Cardiac muscle cell (in vitro differentiated cells and primary cell): ENCODE measurements at regions not wholly inside any gene's neighbourhood (a gene's known extent, or its start where the extent isn't known, plus 50 kb on each side); places are given as distances from the start of the nearest gene placed in this dataset.

Experiments
- DNase-seq, 2 donors: peaks; one replicate each; pipeline versions ENCODE4 v3.0.0 to v3.0.0-alpha.2; 2010 to 2017; ENCODE audit warnings: low read depth in 1 of 2, low spot score in 1 of 2
- H3K27ac ChIP-seq: fragments of 200-600 bp; sonication (generic); 2 replicates; pipeline ENCODE4 v1.5.1; 2016
- H3K27me3 ChIP-seq: fragments of 200-600 bp; sonication (generic); 2 replicates; pipeline ENCODE4 v1.6.0; 2016; ENCODE audit warnings: control low read depth
- H3K36me3 ChIP-seq: fragments of 200-600 bp; sonication (generic); 2 replicates; pipeline ENCODE4 v1.5.1; 2016; ENCODE audit warnings: control low read depth
- H3K4me1 ChIP-seq: fragments of 200-600 bp; sonication (generic); 2 replicates; pipeline ENCODE4 v1.8.1; 2017; ENCODE audit warnings: low read depth, mild to moderate bottlenecking, mixed run types
- H3K4me3 ChIP-seq: fragments of 200-600 bp; sonication (generic); 2 replicates; pipeline ENCODE4 v1.5.1; 2016; ENCODE audit warnings: mild to moderate bottlenecking
- H3K9me3 ChIP-seq: fragments of 200-600 bp; sonication (generic); 2 replicates; pipeline ENCODE4 v1.5.1; 2017; ENCODE audit warnings: low read depth, mild to moderate bottlenecking, control low read depth
- TF ChIP-seq, protein P1 (sequence below): IDR thresholded peaks from 2 replicates; pipeline ENCODE4 v1.5.1; 2012; ENCODE audit warnings: low read depth, mild to moderate bottlenecking, low read length

DNA sequence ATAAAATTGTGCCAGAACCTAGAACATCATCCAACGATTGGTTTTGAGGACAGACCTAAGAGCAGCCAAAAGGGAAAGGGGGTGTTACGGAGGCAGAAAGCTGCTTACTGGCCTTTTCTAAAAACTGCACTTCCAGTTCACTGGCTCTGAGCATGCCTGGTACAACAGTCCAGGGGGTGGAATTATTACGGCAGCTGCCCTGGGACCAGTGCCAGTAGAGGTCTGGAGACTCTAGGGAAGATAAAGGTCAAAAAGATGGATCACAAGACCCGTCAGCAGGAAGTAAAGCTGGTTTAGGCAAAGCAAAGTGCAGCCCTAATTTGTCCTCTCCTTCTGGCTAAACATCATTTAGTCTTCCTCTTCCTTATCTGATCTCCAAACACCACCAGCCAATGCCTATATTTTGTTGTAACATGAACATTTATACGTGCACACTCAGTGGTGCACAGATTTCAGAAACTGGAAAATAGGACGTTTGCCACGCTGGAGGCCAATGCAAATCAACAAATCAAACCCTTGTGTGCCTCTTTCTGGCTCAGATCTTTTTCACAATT lies 216.4 kb upstream of the DPP6 start:
- no peaks in the 10 kb centered on the region for H3K27me3 ChIP-seq
- H3K9me3 ChIP-seq, result no peaks in the 10 kb centered on the region
- H3K4me3 ChIP-seq, result no peak overlapping the region
- H3K36me3 ChIP-seq, result no peaks in the 10 kb centered on the region
- TF ChIP-seq, protein P1, sequence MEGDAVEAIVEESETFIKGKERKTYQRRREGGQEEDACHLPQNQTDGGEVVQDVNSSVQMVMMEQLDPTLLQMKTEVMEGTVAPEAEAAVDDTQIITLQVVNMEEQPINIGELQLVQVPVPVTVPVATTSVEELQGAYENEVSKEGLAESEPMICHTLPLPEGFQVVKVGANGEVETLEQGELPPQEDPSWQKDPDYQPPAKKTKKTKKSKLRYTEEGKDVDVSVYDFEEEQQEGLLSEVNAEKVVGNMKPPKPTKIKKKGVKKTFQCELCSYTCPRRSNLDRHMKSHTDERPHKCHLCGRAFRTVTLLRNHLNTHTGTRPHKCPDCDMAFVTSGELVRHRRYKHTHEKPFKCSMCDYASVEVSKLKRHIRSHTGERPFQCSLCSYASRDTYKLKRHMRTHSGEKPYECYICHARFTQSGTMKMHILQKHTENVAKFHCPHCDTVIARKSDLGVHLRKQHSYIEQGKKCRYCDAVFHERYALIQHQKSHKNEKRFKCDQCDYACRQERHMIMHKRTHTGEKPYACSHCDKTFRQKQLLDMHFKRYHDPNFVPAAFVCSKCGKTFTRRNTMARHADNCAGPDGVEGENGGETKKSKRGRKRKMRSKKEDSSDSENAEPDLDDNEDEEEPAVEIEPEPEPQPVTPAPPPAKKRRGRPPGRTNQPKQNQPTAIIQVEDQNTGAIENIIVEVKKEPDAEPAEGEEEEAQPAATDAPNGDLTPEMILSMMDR, result no peak
- no peaks in the 10 kb centered on the region for H3K4me1 ChIP-seq
- H3K27ac ChIP-seq, result no peak overlapping the region
- DNase-seq, result no peak

DNA sequence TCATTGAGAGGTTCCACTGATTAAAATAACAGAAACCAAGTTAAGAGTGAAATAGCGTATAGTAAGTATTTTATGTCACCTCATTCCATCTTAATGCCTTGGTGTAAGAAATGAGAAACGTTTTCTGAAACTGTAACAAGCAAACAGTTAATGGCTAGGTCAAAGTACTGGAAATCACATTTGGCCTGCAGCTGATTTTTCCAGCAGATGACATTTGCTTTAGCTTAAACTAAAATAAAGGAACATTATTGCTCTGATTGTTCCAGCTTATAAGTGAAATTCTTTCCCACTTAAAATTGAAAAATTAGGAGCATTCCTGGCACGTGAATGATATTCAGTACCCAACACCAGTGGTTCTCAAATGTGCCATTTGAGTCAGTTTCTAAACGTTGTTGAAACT lies 213.6 kb upstream of the DPP6 start:
- Histone ChIP-seq H3K27ac (no peak overlapping the region), H3K4me3 (no peak overlapping the region), H3K27me3 (no peaks in the 10 kb centered on the region), H3K9me3 (no peaks in the 10 kb centered on the region), H3K4me1 (no peaks in the 10 kb centered on the region), H3K36me3 (no peaks in the 10 kb centered on the region)
- DNase-seq, result no peak
- TF ChIP-seq, protein P1, result no peak

DNA sequence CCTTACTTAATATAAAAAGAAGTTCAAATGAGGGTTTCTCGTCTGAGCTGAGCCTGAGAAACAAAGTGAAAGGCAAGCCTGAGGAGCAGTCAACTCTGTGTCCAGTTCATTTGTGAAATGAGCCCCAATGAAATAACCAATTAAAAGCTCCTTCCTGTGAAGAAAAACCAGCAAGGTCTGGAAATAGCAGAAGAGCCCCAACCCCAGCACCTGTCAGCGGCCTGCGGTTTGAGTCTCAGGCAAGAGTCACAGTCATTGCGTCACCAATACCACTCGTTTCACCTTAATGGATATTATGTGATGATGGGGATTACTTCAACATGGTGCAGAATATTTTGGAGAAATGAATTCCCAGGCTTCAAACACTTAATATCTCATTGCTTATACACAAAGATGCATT lies 211.3 kb upstream of the DPP6 start:
- H3K27me3 ChIP-seq, result no peaks in the 10 kb centered on the region
- no peaks in the 10 kb centered on the region for H3K36me3 ChIP-seq
- TF ChIP-seq, protein P1, result no peak
- no peak overlapping the region for H3K27ac ChIP-seq
- H3K4me3 ChIP-seq, result no peak overlapping the region
- H3K4me1 ChIP-seq, result no peaks in the 10 kb centered on the region
- no peak for DNase-seq
- H3K9me3 ChIP-seq, result no peaks in the 10 kb centered on the region

- Histone ChIP-seq H3K9me3 (no peaks in the 10 kb centered on the region), H3K4me1 (no peaks in the 10 kb centered on the region), H3K27me3 (no peaks in the 10 kb centered on the region)
These were observed 204.4 kb upstream of the DPP6 start for GRCh38 chr7:153847828-153848227.

GRCh38 chr7:153852261-153852660 lies 199.9 kb upstream of the DPP6 start:
- no peaks in the 10 kb centered on the region for H3K9me3 ChIP-seq
- H3K4me1 ChIP-seq, result no peaks in the 10 kb centered on the region
- no peak overlapping the region for H3K4me3 ChIP-seq
- H3K27ac ChIP-seq, result no peak overlapping the region
- TF ChIP-seq, protein P1, result no peak
- H3K27me3 ChIP-seq, result no peaks in the 10 kb centered on the region
- DNase-seq, result no peak
- no peaks in the 10 kb centered on the region for H3K36me3 ChIP-seq

More at GRCh38 chr7:153847828-153848227, 204.4 kb upstream of the DPP6 start:
- Histone ChIP-seq H3K4me3 (no peak overlapping the region), H3K27ac (no peak overlapping the region), H3K36me3 (no peaks in the 10 kb centered on the region)
- TF ChIP-seq, protein P1, result no peak
- DNase-seq, result no peak

GRCh38 chr7:153858355-153858754 lies 193.8 kb upstream of the DPP6 start:
- Histone ChIP-seq H3K9me3 (no peaks in the 10 kb centered on the region), H3K27me3 (no peaks in the 10 kb centered on the region), H3K4me1 (no peaks in the 10 kb centered on the region), H3K27ac (no peak overlapping the region), H3K36me3 (no peaks in the 10 kb centered on the region), H3K4me3 (no peak overlapping the region)
- DNase-seq, result no peak
- TF ChIP-seq, protein P1, result no peak
